B cell (primary cell): ENCODE measurements at regions not wholly inside any gene's neighbourhood (a gene's known extent, or its start where the extent isn't known, plus 50 kb on each side); places are given as distances from the start of the nearest gene placed in this dataset.

Source experiments
- EZH2 ChIP-seq: IDR thresholded peaks from 2 replicates; pipeline ENCODE4 v1.6.1; 2012; ENCODE audit warnings: borderline replicate concordance, low read depth, mild to moderate bottlenecking, moderate library complexity, low read length; ENCODE audit not compliant: insufficient read depth, poor library complexity, severe bottlenecking
- TF ChIP-seq, protein P1 (sequence below): fragments of 200-600 bp; IDR thresholded peaks from one replicate; pipeline ENCODE4 v1.8.0; 2022; ENCODE audit warnings: antibody characterized with exemption, mild to moderate bottlenecking

DNA sequence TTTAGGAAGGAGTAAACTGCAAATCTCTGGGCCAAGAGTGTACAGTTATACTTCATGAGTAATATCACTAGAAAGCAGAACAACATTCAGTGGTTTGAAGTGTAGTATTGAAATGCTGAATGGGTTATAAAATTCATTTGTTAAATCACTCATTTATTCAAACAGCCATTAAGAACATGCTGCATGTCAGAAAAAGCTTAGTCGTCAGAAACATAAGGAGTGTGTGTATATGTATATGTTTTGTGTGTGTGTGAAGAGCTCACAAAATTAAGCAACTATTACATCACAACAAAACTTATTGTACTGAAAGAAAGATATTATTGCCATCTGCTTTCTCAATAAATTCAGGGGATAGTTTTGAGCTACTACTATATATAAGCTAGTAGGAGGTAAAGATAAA lies 165.4 kb upstream of the PCDH9 start:
- TF ChIP-seq, protein P1, sequence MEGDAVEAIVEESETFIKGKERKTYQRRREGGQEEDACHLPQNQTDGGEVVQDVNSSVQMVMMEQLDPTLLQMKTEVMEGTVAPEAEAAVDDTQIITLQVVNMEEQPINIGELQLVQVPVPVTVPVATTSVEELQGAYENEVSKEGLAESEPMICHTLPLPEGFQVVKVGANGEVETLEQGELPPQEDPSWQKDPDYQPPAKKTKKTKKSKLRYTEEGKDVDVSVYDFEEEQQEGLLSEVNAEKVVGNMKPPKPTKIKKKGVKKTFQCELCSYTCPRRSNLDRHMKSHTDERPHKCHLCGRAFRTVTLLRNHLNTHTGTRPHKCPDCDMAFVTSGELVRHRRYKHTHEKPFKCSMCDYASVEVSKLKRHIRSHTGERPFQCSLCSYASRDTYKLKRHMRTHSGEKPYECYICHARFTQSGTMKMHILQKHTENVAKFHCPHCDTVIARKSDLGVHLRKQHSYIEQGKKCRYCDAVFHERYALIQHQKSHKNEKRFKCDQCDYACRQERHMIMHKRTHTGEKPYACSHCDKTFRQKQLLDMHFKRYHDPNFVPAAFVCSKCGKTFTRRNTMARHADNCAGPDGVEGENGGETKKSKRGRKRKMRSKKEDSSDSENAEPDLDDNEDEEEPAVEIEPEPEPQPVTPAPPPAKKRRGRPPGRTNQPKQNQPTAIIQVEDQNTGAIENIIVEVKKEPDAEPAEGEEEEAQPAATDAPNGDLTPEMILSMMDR = no peak
- no peak for TF ChIP-seq EZH2
